ENCODE measurements at regions not wholly inside any gene's neighbourhood (a gene's known extent, or its start where the extent isn't known, plus 50 kb on each side); places are given as distances from the start of the nearest gene placed in this dataset.

GRCh38 chr10:64075604-64076003 lies 554.4 kb downstream of the REEP3 start (continued):
- TF ChIP-seq, protein P1, sequence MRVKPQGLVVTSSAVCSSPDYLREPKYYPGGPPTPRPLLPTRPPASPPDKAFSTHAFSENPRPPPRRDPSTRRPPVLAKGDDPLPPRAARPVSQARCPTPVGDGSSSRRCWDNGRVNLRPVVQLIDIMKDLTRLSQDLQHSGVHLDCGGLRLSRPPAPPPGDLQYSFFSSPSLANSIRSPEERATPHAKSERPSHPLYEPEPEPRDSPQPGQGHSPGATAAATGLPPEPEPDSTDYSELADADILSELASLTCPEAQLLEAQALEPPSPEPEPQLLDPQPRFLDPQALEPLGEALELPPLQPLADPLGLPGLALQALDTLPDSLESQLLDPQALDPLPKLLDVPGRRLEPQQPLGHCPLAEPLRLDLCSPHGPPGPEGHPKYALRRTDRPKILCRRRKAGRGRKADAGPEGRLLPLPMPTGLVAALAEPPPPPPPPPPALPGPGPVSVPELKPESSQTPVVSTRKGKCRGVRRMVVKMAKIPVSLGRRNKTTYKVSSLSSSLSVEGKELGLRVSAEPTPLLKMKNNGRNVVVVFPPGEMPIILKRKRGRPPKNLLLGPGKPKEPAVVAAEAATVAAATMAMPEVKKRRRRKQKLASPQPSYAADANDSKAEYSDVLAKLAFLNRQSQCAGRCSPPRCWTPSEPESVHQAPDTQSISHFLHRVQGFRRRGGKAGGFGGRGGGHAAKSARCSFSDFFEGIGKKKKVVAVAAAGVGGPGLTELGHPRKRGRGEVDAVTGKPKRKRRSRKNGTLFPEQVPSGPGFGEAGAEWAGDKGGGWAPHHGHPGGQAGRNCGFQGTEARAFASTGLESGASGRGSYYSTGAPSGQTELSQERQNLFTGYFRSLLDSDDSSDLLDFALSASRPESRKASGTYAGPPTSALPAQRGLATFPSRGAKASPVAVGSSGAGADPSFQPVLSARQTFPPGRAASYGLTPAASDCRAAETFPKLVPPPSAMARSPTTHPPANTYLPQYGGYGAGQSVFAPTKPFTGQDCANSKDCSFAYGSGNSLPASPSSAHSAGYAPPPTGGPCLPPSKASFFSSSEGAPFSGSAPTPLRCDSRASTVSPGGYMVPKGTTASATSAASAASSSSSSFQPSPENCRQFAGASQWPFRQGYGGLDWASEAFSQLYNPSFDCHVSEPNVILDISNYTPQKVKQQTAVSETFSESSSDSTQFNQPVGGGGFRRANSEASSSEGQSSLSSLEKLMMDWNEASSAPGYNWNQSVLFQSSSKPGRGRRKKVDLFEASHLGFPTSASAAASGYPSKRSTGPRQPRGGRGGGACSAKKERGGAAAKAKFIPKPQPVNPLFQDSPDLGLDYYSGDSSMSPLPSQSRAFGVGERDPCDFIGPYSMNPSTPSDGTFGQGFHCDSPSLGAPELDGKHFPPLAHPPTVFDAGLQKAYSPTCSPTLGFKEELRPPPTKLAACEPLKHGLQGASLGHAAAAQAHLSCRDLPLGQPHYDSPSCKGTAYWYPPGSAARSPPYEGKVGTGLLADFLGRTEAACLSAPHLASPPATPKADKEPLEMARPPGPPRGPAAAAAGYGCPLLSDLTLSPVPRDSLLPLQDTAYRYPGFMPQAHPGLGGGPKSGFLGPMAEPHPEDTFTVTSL (CRISPR knock-in tag; IDR thresholded peaks at IDR 0.05; ENCODE audit: borderline replicate concordance) = peak; percentile 97
- TF ChIP-seq ZNF609 (CRISPR knock-in tag; IDR thresholded peaks at IDR 0.05; ENCODE audit: borderline replicate concordance) = peak; percentile 82; the same call in 1 of the 2 replicates
- TF ChIP-seq AFF4 (CRISPR knock-in tag; IDR thresholded peaks at IDR 0.05) = no peak
- peak; percentile 53 for TF ChIP-seq HOXA3 (CRISPR knock-in tag; IDR thresholded peaks at IDR 0.05)
- TF ChIP-seq ZNF354B (CRISPR knock-in tag; IDR thresholded peaks at IDR 0.05) = no peak
- no peak for TF ChIP-seq GZF1 (CRISPR knock-in tag; IDR thresholded peaks at IDR 0.05)
- TF ChIP-seq ZNF564 (CRISPR knock-in tag; IDR thresholded peaks at IDR 0.05) = no peak
- peak; percentile 80 for TF ChIP-seq RARA (CRISPR knock-in tag; IDR thresholded peaks at IDR 0.05)
- peak; percentile 91 for TF ChIP-seq POGZ (CRISPR knock-in tag; IDR thresholded peaks at IDR 0.05)
- no peak for TF ChIP-seq ZNF766 (CRISPR knock-in tag; IDR thresholded peaks at IDR 0.05; ENCODE audit: borderline replicate concordance)
- TF ChIP-seq, protein P2, sequence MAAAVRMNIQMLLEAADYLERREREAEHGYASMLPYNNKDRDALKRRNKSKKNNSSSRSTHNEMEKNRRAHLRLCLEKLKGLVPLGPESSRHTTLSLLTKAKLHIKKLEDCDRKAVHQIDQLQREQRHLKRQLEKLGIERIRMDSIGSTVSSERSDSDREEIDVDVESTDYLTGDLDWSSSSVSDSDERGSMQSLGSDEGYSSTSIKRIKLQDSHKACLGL (CRISPR knock-in tag; IDR thresholded peaks at IDR 0.05) = no peak
- TF ChIP-seq ATF2 (CRISPR knock-in tag; IDR thresholded peaks at IDR 0.05) = peak; percentile 58; the same call in 1 of the 2 replicates
- peak in 1 of 2 experiments; percentile 30; a peak in 1 of 4 replicates for TF ChIP-seq KLF16 (CRISPR knock-in tag; IDR thresholded peaks at IDR 0.05)

All from HepG2 (cell line).